ENCODE measurements at regions not wholly inside any gene's neighbourhood (a gene's known extent, or its start where the extent isn't known, plus 50 kb on each side); places are given as distances from the start of the nearest gene placed in this dataset.
A peak's percentile ranks its signal among the peaks of the same experiment; 100 is the strongest.
"Not testable (repeated sequence)": the region's sequence is repeated elsewhere in the genome, so short reads cannot be mapped to it uniquely, and the experiment has no call there.

DNA sequence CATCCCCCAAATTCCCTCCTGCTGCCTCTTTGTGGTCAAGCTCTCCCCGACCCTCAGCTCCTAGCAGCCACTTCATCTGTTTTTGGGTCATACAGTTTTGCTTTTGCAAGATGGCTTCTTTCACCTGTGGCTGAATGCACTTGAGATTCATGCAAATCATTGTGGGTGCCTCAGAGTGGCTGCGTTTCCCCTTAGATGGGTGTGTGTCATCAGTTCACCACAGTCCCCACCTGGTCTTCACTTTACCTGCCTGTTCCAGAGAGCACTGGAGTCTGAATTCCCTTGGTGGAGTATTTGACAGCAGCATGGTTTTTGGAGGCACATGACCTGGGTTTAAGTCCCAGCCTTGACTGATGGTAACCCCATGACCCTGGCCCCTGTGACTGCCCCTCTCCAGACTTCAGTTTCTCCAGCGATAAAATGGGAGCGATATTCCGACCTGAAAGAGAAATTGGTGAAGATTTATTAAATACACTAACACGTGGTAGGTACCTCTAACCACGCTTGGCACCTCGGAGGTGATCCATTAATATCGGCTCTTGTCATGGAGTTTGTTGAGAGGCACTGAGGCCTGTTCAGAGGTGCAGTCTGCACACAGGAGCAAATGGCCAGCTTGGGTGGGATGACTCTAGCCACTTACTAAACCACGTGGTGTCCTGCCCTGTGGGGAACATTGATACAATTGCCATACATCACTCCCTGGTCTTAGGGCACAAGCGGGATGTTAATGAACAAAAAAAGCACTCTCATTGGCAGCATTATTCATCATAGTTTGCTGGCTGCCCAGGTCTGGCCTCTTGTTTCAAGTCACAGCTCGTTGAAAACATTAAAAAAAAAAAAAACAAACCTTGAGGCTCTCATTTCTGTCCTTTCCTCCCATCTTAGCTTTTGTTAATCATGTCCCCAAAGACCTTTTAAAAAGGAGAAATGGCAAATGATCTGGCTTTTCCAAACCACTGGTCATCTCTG lies 167.2 kb upstream of the KCNG1 start:
- DNase-seq: no peak

DNA sequence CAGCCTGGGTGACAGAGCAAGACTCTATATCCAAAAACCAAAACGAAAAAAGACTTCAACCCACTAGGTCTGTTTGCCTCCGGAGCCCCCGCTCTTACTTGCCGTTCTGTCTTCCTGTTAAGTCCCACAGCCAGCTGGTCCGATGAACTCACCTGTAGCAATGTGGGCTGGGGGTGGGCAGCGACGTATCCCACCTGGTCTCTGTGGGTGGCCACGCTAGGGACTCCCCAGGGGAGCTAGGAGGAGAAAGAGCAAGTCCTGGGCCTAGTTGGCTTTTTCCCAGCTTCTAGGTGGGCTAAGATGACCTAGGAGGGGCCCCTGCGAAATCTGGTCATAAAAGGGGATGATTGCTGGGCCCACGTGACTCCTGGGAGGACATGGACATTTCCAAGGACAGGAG lies 166.0 kb upstream of the KCNG1 start:
- DNase-seq: no peak

DNA sequence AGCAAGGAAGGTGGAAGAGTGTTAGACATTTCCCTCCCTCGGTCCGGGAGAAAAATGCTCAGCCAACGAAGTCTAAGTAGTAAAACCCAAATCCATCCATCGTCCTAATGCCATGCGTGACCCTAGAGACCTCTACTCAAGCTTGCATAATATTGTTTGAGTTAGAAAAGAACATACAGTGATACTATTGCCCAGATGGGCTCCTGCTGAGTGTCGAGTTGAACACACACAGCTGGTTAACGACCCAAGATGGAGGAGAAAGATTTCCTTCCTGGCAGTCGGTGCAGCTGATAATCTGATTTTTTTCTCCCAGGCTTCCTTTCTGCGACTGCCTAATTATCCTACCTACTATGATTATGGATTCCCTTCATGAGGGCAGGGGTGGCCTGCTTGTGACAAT lies 164.4 kb upstream of the KCNG1 start:
- no peak for DNase-seq

DNA sequence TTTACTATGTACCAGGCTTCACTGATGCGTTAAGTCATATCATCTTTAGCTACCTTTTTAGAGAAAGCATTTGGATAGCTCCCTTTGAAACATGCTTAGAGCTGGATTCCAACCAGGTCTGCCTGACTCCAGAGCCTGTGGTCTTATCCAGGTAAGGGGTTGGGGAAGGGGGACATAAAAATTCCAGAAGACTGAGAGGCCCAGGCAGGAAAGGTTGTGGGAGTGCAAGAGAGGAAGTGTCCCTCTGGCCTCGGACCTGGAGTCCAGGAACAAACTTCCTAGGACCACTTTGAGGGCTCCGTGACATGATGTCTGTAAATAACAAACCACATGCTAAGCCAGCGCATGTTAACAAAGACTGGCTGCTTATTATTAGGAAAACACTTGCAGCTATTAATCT lies 163.0 kb upstream of the KCNG1 start:
- DNase-seq: no peak

DNA sequence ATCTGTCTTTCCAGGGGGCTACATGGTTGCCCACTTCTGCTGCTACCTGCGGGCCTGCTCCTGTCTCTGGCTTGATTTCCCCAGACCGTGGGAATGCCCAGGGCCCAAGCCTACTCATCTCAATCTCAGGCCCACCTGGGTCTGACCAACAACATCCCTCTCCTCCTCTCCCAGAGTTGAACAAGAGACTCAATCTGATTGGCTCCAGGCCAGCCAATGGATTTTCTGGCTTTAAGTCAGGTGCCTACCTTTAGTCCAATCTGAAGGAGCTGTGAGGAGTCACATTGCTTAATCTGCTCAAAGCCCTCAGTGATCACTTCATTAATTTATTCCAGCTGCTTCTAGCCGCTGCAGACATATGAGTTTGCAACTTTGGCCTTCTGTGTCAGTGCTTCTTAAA lies 162.4 kb upstream of the KCNG1 start:
- DNase-seq: no peak

DNA sequence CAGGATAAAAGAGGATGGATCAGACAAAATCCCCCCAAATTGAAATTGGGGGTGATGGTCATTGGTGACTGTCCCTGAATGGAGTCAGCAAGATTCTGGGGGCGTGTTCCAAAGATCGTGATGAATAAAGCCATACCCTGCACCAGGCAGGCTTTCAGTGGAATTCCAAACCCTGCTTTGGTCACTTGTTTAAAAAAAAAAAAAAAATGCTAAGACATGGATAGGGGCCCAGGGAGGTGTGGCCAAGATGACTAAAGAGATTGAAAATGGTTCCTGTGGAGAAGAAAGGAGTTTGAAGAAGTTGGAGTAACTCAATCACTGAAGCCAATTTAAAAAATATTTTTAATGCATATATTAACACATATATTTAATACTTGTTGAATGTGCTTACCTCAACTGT lies 161.4 kb upstream of the KCNG1 start:
- DNase-seq: no peak

DNA sequence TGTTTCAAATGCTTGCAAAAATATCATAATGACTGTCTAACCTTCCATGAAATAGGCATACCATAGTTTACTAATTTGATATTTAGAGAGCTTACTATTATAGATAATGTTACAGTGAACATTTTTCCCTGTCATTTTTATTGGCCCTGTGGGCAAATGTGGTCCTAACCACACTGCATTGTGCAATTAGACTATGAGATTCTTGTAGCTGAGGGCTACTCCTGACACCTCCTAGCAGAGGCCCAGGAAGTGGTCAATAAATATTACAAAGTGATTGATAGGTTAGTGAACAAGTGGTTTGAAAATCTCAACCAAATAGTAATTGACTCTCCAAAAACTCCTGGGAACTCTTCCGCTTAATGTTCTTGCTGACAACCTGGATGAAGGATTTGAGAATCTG lies 160.5 kb upstream of the KCNG1 start:
- no peak for DNase-seq

DNA sequence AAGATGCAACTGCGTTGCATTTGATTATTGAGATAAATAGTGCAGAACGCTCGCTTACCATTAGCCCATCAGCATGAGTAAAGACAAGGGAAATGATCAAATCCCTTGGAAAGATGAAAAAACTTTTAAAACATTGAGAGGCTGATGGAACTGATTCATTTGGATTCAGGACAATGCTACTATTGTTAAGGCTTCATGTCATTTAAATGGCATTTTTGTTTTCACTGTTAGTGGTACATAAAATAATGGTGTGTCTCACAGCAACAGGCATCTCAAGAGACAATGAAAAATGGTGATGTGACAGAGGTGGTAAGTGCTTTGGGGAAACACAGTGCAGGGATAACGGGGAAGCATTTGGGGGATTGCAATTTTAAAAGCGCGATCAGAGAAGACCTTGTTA lies 159.7 kb upstream of the KCNG1 start:
- DNase-seq: peak in 1 of 51 donors; percentile 15

DNA sequence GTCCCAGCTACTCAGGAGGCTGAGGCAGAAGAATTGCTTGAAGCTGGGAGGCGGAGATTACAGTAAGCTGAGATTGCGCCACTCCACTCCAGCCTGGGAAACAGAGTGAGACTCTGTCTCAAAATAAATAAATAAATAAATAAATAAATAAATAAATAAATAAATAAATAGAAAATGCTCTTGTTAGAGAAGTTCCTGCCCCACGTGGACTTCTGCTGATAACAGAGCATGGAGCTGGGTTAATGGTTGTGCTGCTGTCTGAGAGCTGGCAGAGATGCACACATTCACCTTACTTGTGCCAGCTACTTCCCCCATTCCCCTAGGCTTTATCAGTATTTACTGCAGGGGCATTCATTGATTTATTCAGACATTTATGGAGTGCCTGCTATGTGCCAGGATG lies 155.2 kb upstream of the KCNG1 start:
- DNase-seq: no peak

DNA sequence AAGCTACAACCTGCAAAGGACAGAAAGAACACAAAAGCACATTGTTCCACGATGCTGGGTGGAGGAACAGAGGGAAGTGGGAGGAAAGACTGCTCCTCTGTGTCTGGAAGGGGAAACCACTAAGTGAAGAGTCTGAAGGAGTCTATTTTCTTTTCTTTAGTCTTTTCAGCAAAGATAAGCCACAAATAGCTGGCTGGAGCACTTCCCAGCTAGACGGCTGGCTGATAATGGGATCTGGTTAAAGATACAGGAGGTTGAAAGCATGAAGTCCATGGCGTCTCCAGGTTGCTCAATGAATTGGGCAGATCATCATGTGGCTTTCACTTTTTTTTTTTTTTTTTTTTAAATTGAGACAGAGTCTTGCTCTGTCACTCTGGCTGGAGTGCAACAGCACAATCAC lies 154.0 kb upstream of the KCNG1 start:
- no peak for DNase-seq

DNA sequence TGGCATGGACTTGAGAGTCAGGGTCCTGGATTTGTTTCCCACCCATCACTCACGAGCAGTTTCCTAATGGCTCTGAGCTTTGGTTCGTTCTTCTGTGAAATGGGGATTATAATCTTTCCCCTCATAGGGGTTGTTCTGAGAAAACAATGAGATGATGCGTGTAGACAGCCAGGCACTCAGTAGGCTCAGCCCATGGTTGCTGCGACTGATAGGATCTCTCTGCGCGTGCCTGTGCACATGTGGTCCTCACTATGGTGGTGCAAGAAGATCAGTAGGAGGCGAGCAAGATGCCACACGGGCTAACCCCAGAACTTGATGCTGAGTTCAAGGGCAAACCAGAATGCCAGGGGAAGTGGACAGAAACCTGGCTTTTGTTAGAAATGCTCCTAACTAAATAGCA lies 153.5 kb upstream of the KCNG1 start:
- DNase-seq: no peak

DNA sequence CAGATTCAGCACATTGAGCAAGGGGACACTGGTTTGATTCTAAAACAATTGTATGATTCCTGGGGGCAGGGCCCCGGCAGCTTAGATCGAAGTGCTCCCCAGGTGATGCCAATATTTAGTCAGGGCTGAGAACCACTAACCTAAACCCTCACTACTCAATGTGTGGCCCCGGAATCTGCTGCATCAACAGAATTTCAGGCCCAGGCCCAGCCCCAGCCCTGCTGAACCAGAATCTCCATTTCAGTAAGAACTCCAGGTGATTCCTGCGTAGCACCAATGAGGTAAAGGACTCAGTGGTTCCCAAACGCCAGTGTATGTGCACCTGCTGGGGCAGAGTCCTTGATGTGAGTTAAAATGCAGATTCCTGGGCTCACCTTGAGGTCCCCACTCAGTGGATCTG lies 152.8 kb upstream of the KCNG1 start:
- no peak for DNase-seq

DNA sequence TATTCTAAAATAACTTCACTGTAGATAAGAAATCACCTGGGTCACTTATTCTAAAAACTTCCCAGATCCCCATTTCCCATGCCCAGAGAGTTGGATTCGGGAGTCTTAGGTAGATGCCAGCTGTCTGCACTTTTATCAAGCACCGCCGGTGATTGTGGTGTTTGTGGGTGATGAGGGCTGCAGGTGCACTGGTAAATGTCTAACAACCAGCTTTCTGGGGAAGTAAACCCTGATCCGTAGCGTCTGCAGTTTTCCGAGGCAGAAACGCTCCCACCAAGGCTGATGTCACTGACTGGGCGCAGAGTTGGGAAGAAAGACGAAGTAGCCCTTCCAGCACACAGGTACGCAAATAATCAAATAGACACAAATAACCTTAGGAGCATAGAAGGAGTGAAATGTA lies 152.2 kb upstream of the KCNG1 start:
- no peak for DNase-seq

DNA sequence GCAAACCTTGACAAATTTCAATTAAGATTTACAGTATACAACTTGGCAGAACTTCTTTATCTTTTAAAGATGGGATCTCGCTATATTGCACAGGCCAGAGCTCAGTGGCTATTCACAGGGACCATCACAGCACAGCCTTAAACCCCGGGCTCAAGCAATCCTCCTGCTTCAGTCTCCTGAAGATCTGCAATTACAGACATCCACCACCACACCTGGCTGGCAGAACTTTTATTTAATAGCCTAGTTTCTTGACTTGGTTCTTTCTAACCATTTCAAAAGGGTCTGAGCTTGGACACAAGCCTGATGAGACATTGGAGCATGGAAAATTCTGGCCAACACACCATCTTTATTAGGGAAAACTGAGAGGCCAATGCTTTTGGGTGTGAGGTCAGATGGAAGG lies 151.6 kb upstream of the KCNG1 start:
- no peak for DNase-seq

DNA sequence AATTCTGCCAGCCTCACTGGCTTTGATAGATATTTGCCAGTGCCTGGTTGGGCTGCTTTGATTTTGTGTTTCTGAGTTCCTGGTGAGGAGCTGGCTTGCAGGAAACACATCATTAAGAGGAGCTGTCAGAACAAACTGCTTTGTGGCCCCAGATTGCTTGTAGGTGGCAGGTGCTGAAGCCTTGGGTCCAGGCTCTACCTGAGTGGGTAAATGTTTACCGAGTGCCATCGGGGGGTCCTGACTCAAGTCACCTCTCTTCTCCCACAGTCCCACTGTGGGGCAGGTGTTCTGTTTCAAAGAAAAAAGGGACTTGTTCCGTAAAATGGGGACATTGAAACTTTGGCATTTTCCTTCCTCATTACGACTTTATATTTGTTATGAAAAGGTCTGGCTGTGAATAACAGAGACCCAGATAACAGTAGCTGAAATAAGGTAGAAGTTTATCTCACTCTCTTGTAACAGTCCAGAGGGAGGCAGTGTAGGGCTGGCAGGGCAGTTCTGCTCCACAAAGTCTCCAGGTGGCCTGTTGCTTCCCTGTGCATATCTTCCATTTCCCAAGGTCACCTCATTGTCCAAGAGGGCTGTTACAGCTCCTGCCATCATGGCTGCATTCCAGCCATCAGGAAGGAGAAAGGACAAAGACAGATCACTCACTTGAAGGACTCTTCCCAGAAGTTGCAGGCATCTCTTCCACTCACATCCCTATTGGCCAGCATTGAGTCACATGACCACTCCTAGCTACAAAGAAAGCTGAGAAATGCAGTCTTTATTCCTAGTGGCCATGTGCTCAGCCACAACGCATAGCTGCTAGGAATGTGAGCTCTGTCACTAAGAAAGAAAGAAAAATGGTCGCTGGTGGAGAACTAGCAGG lies 149.9 kb upstream of the KCNG1 start:
- DNase-seq: no peak

DNA sequence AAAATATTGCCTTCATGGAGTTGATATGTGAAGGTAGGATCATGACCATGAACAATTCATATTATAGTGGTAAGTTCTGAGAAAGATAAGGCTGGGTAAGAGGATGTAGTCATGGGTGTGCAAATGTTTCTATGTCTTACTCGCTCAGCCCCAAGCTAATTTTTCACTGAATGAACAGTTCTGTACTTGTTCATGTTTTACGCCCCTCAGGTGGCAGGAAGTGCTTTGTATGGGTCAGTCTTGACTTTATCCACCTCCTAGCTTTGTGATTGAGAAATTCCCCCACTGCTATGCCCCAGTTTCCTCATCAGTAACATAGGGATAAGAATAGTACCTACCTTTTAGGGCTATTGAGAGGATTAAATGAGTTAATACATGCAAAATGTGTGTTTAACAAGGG lies 148.2 kb upstream of the KCNG1 start:
- DNase-seq: no peak

DNA sequence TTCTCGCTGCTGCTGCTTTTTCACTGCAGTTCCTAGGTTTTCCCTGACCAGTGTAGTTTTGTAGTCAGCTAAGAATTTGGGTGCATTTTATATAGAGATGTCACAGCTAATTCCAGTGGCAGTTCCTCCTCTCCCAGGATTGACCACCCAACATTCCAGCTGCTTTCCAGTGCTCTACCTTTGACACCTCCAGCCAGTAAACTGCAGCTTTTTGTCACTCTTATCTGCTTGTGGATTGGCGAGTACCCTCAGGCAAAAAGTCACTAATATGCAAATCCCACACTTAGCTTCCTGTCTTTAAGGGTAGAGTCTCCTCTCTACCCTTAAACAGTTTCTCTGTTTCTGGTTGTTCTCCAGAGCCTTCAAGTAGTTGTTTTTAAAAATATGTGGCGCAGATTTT lies 146.9 kb upstream of the KCNG1 start:
- DNase-seq: no peak

DNA sequence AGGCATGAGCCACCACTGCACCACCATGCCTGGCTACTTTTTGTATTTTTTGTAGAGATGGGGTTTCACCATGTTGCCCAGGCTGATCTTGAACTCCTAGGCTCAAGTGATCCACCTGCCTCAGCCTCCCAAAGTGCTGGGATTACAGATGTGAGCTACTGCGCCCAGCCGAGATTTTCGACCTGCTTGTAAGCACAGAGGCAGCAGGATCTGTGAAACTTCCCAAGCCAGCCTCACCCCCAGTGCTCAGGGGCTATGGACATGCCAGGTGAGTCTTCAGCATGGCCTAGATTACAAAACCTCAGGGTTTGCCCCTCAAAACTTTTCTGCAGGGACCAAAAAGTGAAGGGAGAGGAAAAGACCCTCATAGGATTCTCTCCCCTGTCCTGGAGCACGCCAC lies 145.0 kb upstream of the KCNG1 start:
- not testable (repeated sequence) for DNase-seq

DNA sequence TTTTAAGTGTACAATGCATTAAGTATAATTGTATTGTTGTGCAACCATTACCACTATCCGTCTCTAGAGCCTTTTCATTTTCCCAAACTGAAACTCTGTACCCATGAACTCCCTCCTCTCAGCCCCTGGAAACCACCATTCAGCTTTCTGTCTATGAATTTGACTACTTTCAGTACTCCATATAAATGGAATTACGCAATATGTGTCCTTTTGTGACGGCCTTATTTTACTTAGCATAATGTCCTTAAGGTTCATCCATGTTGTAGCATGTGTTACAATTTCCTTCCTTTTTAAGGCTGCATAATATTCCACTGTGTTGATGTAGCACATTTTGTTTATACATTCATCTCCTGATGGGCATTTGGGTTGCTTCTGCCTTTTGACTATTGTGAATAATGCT lies 143.6 kb upstream of the KCNG1 start:
- no peak for DNase-seq

DNA sequence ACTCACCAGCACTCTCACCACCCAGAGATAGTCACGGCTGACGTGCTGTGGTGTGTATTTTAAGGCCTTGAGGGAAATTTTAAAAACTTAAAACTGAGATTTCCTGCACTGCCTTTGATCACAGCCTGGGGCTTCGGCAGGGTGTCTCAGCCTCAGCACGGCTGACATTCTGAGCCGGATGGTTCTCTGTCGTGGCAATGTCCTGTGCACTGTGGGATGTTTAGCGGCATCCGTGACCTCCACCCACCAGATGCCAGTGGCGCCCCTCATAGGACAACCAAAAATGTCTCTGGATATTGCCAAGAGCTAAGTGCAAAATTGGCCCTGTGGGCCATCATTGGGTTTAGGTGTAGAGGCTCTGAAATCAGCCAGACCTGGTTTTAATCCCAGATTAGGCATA lies 142.2 kb upstream of the KCNG1 start:
- DNase-seq: no peak

DNA sequence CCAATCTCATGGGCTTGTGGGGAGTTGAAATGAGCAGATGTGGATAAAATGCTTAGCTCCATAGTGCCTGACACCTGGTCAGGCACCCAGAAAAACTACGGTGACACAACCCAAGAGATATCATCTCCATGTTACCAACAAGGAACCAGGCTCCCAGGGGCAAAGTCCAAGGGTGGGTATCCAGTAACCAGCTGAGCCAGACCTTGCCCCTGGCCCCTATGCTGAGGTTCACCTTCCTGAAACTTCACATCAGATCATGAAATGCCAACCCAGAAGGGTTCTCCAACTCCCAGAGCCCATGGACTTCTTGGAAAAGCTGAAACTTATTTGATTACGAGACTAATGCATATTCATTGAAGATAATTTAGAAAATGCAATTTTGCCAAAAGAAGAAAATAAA lies 141.8 kb upstream of the KCNG1 start:
- DNase-seq: no peak

DNA sequence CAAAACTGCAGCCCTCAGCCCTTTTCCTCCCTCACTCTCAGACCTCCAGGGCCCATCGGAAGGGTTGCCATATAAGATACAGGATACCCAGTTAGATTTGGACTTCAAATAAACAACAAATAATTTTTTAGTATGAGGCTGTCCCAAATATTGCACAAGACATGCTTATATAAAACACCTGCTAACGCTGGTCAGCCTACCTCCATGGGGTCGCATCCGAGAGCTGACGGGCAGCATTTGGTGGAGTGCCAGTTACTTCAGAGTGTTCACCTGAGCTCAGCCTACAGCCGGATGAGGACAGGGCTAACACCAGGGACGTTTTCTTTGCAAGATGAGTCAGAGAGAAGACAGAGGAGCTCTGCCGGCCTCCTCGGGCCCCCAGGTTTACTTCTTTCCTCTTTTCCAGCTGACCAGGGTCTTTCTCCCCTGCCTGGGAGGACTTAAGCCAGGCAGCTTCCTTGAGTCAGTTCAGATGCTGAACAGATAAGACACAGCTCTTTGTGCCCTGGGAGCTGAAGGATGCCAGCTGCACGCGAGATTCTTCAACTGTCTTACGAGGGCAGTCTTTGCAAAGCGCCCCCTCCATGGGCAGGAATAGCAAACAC lies 141.2 kb upstream of the KCNG1 start:
- DNase-seq: no peak

Data from hypothalamus (tissue), 51 donors.